Testis (tissue), 2 donors: ENCODE measurements at regions not wholly inside any gene's neighbourhood (a gene's known extent, or its start where the extent isn't known, plus 50 kb on each side); places are given as distances from the start of the nearest gene placed in this dataset.

Experiments
- CTCF ChIP-seq, 3 experiments: fragments of 450-650 bp in 2 of 3; fragments of 200-600 bp in 1 of 3; sonication (generic) in 1 of 3; IDR thresholded peaks; one replicate each; pipeline ENCODE4 v1.5.1; 2016 to 2019; ENCODE audit warnings: antibody characterized with exemption in 3 of 3, mild to moderate bottlenecking in 2 of 3, moderate library complexity in 1 of 3
- POLR2A ChIP-seq: fragments of 450-650 bp; IDR thresholded peaks from one replicate; pipeline ENCODE4 v1.6.1; 2017; ENCODE audit warnings: antibody characterized with exemption, mild to moderate bottlenecking, moderate library complexity

- no peak for TF ChIP-seq POLR2A
- no peak for TF ChIP-seq CTCF (IDR thresholded peaks at IDR 0.05)
Observed at GRCh38 chr3:18223571-18223970, 201.6 kb downstream of the SATB1 start.
